ENCODE measurements at regions not wholly inside any gene's neighbourhood (a gene's known extent, or its start where the extent isn't known, plus 50 kb on each side); places are given as distances from the start of the nearest gene placed in this dataset.

GRCh38 chr13:97549201-97549600 lies 115.2 kb downstream of the RAP2A start:
- TF ChIP-seq ESRRG (CRISPR knock-in tag; IDR thresholded peaks at IDR 0.05) (no peak), GLIS3 (CRISPR knock-in tag; IDR thresholded peaks at IDR 0.05) (no peak), TOX (CRISPR knock-in tag; IDR thresholded peaks at IDR 0.05; ENCODE audit: borderline replicate concordance) (no peak), ZFP3 (CRISPR knock-in tag; IDR thresholded peaks at IDR 0.05) (no peak), RARB (CRISPR knock-in tag; IDR thresholded peaks at IDR 0.05) (no peak), ZFP30 (CRISPR knock-in tag; IDR thresholded peaks at IDR 0.05) (no peak), PATZ1 (CRISPR knock-in tag; IDR thresholded peaks at IDR 0.05; ENCODE audit: borderline replicate concordance) (no peak), ISL1 (CRISPR knock-in tag; IDR thresholded peaks at IDR 0.05) (no peak), PPARA (CRISPR knock-in tag; IDR thresholded peaks at IDR 0.05; ENCODE audit: borderline replicate concordance) (no peak), SNAI2 (CRISPR knock-in tag; IDR thresholded peaks at IDR 0.05) (no peak), POU6F1 (CRISPR knock-in tag; IDR thresholded peaks at IDR 0.05; ENCODE audit: borderline replicate concordance, low read depth) (no peak), ZNF8 (CRISPR knock-in tag; IDR thresholded peaks at IDR 0.05) (no peak), CREB5 (CRISPR knock-in tag; IDR thresholded peaks at IDR 0.05; ENCODE audit: low read depth) (no peak), OSR1 (CRISPR knock-in tag; IDR thresholded peaks at IDR 0.05) (no peak), TCF4 (CRISPR knock-in tag; IDR thresholded peaks at IDR 0.05; ENCODE audit: borderline replicate concordance) (no peak)

GRCh38 chr13:97554496-97554895 lies 120.5 kb downstream of the RAP2A start:
- TF ChIP-seq SNAI2 (CRISPR knock-in tag; IDR thresholded peaks at IDR 0.05): no peak
- TF ChIP-seq CSRNP3 (CRISPR knock-in tag; IDR thresholded peaks at IDR 0.05): no peak
- no peak for TF ChIP-seq TSHZ2 (CRISPR knock-in tag; IDR thresholded peaks at IDR 0.05)
- TF ChIP-seq TOX (CRISPR knock-in tag; IDR thresholded peaks at IDR 0.05; ENCODE audit: borderline replicate concordance): no peak
- no peak for TF ChIP-seq ZFP30 (CRISPR knock-in tag; IDR thresholded peaks at IDR 0.05)
- TF ChIP-seq RARB (CRISPR knock-in tag; IDR thresholded peaks at IDR 0.05): no peak
- no peak for ATAC-seq

More at GRCh38 chr13:97549201-97549600, 115.2 kb downstream of the RAP2A start:
- ATAC-seq: no peak

GRCh38 chr13:97555034-97555433 lies 121.1 kb downstream of the RAP2A start:
- TF ChIP-seq ESRRG (CRISPR knock-in tag; IDR thresholded peaks at IDR 0.05) (no peak), PATZ1 (CRISPR knock-in tag; IDR thresholded peaks at IDR 0.05; ENCODE audit: borderline replicate concordance) (no peak), ZNF70 (CRISPR knock-in tag; IDR thresholded peaks at IDR 0.05) (no peak), TCF4 (CRISPR knock-in tag; IDR thresholded peaks at IDR 0.05; ENCODE audit: borderline replicate concordance) (no peak), ISL1 (CRISPR knock-in tag; IDR thresholded peaks at IDR 0.05) (no peak)
- no peak for ATAC-seq

Data from SK-N-SH treated with all-trans-retinoic acid at 6 μM for 48 hours (cell line).